ENCODE measurements at regions not wholly inside any gene's neighbourhood (a gene's known extent, or its start where the extent isn't known, plus 50 kb on each side); places are given as distances from the start of the nearest gene placed in this dataset.

DNA sequence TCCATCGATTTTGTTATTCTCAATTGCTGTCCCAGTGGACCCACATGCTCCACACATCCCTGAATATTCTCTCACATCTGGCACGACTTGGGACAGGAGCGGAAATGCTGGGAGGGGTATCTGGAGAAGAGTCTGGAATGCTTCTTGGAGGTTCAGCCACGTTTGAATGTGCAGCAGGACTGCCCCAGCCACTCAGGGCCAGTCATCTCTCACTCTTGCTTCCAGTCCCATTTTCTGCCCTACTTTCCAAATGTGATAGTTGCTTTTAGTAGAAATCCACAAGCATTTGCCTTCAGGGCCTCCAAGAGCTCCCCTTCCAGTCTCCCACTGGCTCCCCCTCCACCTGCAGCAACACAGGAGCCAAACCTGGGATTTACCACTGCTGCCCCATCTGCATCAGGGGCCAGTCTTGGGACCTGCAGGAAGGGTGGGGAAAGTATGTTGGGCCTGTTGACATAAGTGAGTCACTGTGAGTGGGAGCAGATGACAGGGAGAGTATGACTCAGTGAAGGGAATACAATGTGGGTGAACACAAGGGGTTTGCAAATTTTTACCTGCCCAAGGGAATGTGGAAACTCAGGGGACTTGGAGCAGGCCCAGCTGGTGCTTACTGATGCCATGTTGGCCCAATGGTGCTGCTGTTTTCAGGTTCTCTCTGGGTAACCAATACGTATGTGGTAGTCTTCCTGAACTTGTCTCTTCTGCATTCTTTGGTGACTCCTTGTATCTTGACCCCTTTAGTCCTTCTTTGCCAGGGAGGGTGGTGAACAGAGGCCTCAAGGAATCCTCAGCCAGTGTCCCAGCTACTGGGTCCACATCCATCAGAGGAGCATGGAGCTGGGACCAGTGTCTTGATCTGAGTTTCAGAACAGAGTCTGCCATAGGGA, 78.8 kb upstream of the CRHR1 start:
- TF ChIP-seq EZH2 (IDR thresholded peaks at IDR 0.05; ENCODE audit: borderline replicate concordance, low read length) = no peak
- TF ChIP-seq, protein P1, sequence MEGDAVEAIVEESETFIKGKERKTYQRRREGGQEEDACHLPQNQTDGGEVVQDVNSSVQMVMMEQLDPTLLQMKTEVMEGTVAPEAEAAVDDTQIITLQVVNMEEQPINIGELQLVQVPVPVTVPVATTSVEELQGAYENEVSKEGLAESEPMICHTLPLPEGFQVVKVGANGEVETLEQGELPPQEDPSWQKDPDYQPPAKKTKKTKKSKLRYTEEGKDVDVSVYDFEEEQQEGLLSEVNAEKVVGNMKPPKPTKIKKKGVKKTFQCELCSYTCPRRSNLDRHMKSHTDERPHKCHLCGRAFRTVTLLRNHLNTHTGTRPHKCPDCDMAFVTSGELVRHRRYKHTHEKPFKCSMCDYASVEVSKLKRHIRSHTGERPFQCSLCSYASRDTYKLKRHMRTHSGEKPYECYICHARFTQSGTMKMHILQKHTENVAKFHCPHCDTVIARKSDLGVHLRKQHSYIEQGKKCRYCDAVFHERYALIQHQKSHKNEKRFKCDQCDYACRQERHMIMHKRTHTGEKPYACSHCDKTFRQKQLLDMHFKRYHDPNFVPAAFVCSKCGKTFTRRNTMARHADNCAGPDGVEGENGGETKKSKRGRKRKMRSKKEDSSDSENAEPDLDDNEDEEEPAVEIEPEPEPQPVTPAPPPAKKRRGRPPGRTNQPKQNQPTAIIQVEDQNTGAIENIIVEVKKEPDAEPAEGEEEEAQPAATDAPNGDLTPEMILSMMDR (conservative IDR thresholded peaks at IDR 0.05 in 1 of 2, IDR thresholded peaks at IDR 0.05 in 1 of 2; ENCODE audit: extremely low read depth in 1 of 2, insufficient read depth in 1 of 2, low read depth in 1 of 2, low read length in 2 of 2) = no peak

All from mammary epithelial cell (primary cell).